Subcutaneous abdominal adipose tissue (tissue), 5 donors: ENCODE measurements at regions not wholly inside any gene's neighbourhood (a gene's known extent, or its start where the extent isn't known, plus 50 kb on each side); places are given as distances from the start of the nearest gene placed in this dataset.
"Not testable (repeated sequence)": the region's sequence is repeated elsewhere in the genome, so short reads cannot be mapped to it uniquely, and the experiment has no call there.

Experiments used
- H3K27ac ChIP-seq: one replicate; pipeline ENCODE4 v1.7.0; 2013; ENCODE audit warnings: low read depth, mild to moderate bottlenecking, inconsistent platforms, low read length, moderate library complexity
- H3K27me3 ChIP-seq, 5 donors: one replicate each; pipeline ENCODE4 v1.7.0; 2013; ENCODE audit warnings: low read length in 5 of 5, inconsistent platforms in 1 of 5; ENCODE audit not compliant: control insufficient read depth in 5 of 5, insufficient read depth in 4 of 5
- H3K36me3 ChIP-seq, 5 donors: one replicate each; pipeline ENCODE4 v1.7.0; 2013; ENCODE audit warnings: low read length in 5 of 5; ENCODE audit not compliant: control insufficient read depth in 5 of 5, insufficient read depth in 5 of 5
- H3K4me1 ChIP-seq, 5 donors: one replicate each; pipeline ENCODE4 v1.7.0; 2013; ENCODE audit warnings: low read length in 5 of 5, mild to moderate bottlenecking in 3 of 5, moderate library complexity in 1 of 5; ENCODE audit not compliant: control insufficient read depth in 5 of 5, insufficient read depth in 5 of 5
- H3K4me3 ChIP-seq, 5 donors: one replicate each; pipeline ENCODE4 v1.7.0; 2013; ENCODE audit warnings: low read length in 5 of 5, low read depth in 1 of 5
- H3K9ac ChIP-seq, 5 donors: one replicate each; pipeline ENCODE4 v1.7.0; 2013; ENCODE audit warnings: low read length in 5 of 5, mild to moderate bottlenecking in 4 of 5, moderate library complexity in 3 of 5
- H3K9me3 ChIP-seq, 5 donors: one replicate each; pipeline ENCODE4 v1.7.0; 2013; ENCODE audit warnings: low read length in 5 of 5; ENCODE audit not compliant: control insufficient read depth in 5 of 5
- donor health status: healthy.
- donor health status: healthy.
- donor health status: healthy.
- donor health status: healthy.
- donor health status: healthy.

DNA sequence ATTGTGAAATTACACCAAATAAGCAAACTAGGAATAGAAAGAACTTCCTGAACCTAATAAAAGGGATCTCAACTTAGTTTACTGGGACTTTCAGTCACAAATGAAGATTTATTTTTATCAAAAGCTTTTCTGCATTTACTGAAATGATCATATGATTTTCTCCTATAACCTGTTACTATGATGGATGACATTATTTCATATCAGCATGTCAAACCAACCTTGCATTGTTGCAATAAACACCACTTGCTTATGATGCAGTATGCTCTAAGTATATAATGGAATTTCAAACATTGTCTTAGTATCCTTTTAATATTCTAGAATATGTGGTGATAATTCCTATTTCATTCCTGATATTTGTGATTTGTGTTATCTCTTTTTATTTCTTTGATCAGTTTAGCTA lies 303.0 kb downstream of the CGGBP1 start:
- H3K27ac ChIP-seq, result no peak overlapping the region
- H3K4me1 ChIP-seq, result no peaks in the 10 kb centered on the region
- peaks cover 0 to 6% (median 0%) of the 10 kb centered on the region in 5 donors for H3K9me3 ChIP-seq
- H3K9ac ChIP-seq, result no peak overlapping the region
- H3K27me3 ChIP-seq, result no peaks in the 10 kb centered on the region
- H3K4me3 ChIP-seq, result no peak overlapping the region
- no peaks in the 10 kb centered on the region for H3K36me3 ChIP-seq

DNA sequence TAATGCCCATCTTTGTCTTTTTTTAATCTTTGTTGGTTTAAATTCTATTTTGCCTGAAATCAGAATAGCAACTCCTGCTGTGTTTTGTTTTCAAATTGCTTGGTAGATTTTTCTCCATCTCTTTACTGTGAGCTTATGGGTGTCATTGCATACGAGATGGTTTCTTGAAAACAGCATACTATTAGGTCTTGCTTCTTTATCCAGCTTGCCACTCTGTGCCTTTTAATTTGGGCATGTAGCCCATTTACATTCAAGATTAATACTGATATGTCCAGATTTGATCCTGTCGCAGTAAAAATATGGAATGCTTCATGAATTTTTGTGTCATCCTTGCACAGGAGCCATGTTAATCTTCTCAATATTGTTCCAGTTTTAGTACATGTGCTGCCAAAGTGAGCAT lies 316.6 kb downstream of the CGGBP1 start:
- no peaks in the 10 kb centered on the region for H3K36me3 ChIP-seq
- H3K9me3 ChIP-seq, result peaks cover 10 to 30% (median 11%) of the 10 kb centered on the region in 5 donors
- no peaks in the 10 kb centered on the region for H3K27me3 ChIP-seq
- no peaks in the 10 kb centered on the region for H3K4me1 ChIP-seq
- H3K27ac ChIP-seq, result no peak overlapping the region
- no peak overlapping the region for H3K4me3 ChIP-seq
- no peak overlapping the region for H3K9ac ChIP-seq

DNA sequence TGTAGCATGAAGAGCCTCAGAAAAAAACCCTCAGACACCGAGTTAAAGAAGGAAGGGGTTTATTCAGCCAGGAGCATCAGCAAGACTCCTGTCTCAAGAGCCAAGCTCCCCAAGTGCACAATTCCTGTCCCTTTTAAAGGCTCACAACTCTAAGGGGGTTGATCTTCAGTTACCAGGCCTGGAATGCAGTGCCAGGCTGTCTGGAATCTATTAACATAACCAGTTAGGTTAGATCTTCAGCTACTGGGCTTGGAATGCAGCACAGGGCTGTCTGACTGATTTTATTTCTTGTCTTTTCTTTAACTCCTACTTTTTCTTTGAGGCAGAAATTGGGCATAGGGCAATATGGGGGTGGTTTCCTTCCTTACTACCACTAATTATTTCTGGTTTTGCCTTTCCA lies 317.9 kb downstream of the CGGBP1 start:
- H3K4me1 ChIP-seq, H3K36me3 ChIP-seq, H3K27ac ChIP-seq, H3K27me3 ChIP-seq, H3K9ac ChIP-seq: not testable (repeated sequence)
- peaks cover 10 to 30% (median 11%) of the 10 kb centered on the region in 5 donors for H3K9me3 ChIP-seq
- H3K4me3 ChIP-seq, result peak overlapping the region in 1 of 5 donors; percentile 22

DNA sequence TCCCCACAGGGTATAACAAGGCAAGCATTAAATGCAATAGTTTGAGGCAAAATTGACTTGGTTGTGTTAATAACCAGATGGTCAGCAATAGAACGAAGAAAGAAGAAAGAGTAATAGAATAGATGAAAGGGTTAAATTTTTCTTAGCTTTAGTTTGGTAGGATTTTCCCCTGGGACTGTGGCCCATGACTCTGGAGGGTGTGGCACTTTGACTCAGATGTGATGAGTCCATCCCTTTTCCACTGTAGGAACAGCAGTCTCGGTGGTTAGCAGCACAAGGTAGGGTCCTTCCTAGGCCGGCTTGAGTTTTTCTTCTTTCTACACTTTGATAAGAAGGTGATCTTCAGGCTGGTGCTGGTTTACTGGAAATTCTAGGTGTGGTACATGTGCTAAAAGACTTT lies 321.0 kb downstream of the CGGBP1 start:
- not testable (repeated sequence) for H3K27me3 ChIP-seq, H3K4me3 ChIP-seq, H3K36me3 ChIP-seq, H3K9ac ChIP-seq, H3K4me1 ChIP-seq, H3K27ac ChIP-seq
- H3K9me3 ChIP-seq, result peaks cover 7 to 25% (median 11%) of the 10 kb centered on the region in 5 donors

DNA sequence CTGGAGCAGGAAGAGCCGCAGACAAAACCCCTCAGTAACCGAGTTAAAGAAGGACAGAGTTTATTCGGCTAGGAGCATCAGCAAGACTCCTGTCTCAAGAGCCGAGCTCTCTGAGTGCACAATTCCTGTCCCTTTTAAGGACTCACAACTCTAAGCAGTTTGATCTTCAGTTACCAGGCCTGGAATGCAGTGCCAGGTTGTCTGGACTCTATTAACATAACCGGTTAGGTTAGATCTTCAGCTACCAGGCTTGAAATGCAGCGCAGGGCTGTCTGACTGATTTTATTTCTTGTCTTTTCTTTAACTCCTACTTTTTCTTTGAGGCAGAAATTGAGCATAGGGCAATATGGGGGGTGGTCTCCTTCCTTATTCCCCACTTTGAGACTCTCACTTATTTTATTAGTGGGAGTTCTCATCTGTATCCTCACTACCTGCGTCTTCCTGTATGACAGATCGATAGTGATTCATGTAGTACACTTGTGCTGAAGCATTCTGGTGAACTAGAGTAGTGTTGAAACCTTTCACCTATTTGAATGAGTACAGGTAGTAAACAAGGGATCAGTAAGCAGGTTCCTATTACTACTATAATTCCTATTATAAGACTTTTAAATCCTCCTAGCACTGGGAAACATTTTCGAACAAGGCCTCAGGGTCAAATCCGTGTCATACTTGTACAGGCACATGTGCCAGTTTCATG lies 325.0 kb downstream of the CGGBP1 start:
- H3K9ac ChIP-seq, result no peak overlapping the region
- no peak overlapping the region for H3K27ac ChIP-seq
- no peaks in the 10 kb centered on the region for H3K9me3 ChIP-seq
- H3K4me3 ChIP-seq, result no peak overlapping the region
- no peaks in the 10 kb centered on the region for H3K36me3 ChIP-seq
- H3K27me3 ChIP-seq, result no peaks in the 10 kb centered on the region
- no peaks in the 10 kb centered on the region for H3K4me1 ChIP-seq

DNA sequence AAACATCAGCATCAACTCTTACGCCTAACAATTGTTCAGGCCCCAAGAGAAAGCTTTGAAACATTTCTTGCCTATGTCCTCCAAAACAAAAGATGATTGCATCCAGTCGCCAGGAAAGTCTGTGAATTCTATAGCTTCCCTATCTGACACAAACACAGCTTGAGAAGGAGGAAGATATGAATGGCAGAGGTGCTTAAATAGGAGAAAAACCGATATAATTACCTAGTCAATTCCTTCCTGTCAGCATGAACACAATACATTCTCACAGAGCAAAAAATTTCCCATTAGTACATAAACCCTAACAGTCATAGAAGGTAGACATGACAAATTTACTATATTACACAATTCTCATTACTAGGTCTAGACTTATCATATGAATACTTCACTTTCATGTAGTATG lies 326.5 kb downstream of the CGGBP1 start:
- no peak overlapping the region for H3K9ac ChIP-seq
- H3K27me3 ChIP-seq, result no peaks in the 10 kb centered on the region
- H3K36me3 ChIP-seq, result no peaks in the 10 kb centered on the region
- H3K9me3 ChIP-seq, result no peaks in the 10 kb centered on the region
- no peaks in the 10 kb centered on the region for H3K4me1 ChIP-seq
- H3K4me3 ChIP-seq, result no peak overlapping the region
- no peak overlapping the region for H3K27ac ChIP-seq

DNA sequence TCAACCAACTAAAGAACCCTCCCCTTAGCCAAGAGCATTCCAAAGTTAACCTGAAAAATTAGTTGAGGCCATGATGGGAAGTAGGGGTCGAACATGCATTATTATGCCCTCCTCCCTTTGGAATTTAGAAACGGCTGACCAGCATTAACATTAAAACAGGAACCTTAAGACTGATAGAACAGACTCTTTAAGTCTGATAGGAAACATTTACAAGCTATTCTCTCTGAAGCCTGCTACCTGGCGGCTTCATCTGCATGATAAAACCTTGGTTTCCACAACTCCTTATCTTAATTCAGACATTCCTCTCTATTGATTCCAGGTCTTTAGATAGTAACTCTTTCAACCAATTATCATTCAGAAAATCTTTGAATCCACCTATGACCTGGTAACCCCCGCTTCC lies 331.0 kb downstream of the CGGBP1 start:
- H3K27ac ChIP-seq, result no peak overlapping the region
- no peaks in the 10 kb centered on the region for H3K27me3 ChIP-seq
- peaks cover 0 to 6% (median 0%) of the 10 kb centered on the region in 5 donors for H3K9me3 ChIP-seq
- no peak overlapping the region for H3K9ac ChIP-seq
- H3K4me3 ChIP-seq, result no peak overlapping the region
- no peaks in the 10 kb centered on the region for H3K4me1 ChIP-seq
- H3K36me3 ChIP-seq, result no peaks in the 10 kb centered on the region

DNA sequence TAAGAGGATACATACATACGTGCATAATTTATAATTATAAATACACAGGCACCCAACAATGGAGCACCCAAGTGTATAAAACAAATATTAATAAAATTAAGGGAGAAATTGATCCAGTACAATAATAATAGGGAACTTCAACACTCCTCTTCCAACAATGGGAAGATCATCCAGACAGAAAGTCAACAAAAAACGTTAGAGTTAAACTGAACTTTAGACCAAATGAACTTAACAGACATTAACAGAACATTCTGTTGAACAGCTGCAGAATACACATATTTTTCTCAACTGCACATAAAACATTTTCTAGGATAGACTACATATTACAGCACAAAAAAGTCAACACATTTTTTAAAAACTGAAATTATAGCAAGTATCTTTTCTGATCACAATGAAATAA lies 339.7 kb downstream of the CGGBP1 start:
- no peak overlapping the region for H3K27ac ChIP-seq
- no peak overlapping the region for H3K9ac ChIP-seq
- H3K36me3 ChIP-seq, result no peaks in the 10 kb centered on the region
- H3K4me3 ChIP-seq, result no peak overlapping the region
- no peaks in the 10 kb centered on the region for H3K4me1 ChIP-seq
- peaks cover 0 to 2% (median 0%) of the 10 kb centered on the region in 5 donors for H3K9me3 ChIP-seq
- no peaks in the 10 kb centered on the region for H3K27me3 ChIP-seq

DNA sequence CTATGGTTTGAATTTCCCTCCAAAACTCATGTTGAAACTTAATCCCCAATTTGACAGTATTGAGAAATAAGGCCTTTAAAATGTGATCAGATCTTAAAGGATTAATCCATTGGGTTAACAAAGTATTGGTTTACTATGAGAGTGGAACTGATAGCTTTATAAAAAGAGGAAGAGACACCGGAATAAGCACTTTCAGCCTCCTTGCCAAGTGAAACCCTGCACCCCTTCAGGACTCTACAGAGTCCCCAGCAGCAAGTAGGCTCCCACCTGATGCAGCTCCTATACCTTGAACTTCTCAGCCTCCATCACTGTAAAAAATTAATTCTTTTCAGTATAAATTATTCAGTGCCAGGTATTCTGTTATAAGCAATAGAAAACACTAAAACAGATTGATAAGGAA lies 348.3 kb downstream of the CGGBP1 start:
- Histone ChIP-seq H3K27me3 (no peaks in the 10 kb centered on the region), H3K9ac (no peak overlapping the region), H3K4me3 (no peak overlapping the region), H3K27ac (no peak overlapping the region), H3K4me1 (no peaks in the 10 kb centered on the region), H3K36me3 (no peaks in the 10 kb centered on the region), H3K9me3 (no peaks in the 10 kb centered on the region)

DNA sequence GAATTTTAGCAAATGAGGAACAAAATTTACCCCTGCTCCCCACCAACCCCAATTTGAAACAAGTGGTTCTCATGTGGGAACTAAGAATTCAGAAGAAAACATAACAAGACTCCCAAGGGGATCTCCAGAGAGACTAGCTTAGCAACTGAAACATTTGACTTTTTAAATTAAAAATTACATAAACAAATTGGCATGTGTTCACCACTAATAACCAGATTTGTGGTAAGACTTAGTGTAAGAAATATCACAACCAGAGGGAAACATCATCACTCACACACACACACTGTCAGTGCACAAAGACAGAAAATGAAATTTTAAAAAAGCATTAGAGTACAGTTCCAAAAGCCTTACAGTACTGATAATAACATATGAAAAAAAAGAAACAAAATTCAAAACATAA lies 348.8 kb downstream of the CGGBP1 start:
- Histone ChIP-seq H3K4me1 (no peaks in the 10 kb centered on the region), H3K27ac (no peak overlapping the region), H3K9ac (no peak overlapping the region), H3K36me3 (no peaks in the 10 kb centered on the region), H3K27me3 (no peaks in the 10 kb centered on the region), H3K4me3 (no peak overlapping the region), H3K9me3 (no peaks in the 10 kb centered on the region)

DNA sequence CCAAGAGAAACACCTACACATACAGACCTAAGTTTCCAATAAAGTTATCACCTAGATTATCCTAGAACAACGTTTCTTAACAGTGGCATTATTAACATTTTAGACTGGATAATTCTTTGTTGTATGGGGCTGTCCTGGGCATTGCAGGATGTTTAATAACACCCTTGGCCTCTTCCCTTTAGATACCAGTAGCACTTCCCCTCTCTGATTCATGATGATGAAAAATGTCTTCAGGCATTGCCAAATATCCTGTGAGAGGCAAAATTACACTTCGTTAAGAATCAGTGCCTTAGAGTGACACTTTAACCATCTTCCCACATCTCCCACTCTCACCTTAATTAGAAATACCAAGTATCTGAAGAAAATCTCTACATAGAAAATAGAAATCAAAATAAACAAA lies 352.6 kb downstream of the CGGBP1 start:
- Histone ChIP-seq H3K4me1 (no peaks in the 10 kb centered on the region), H3K9ac (no peak overlapping the region), H3K4me3 (no peak overlapping the region), H3K27me3 (no peaks in the 10 kb centered on the region), H3K36me3 (no peaks in the 10 kb centered on the region), H3K27ac (no peak overlapping the region), H3K9me3 (no peaks in the 10 kb centered on the region)
